HepG2 (cell line): ENCODE measurements at regions not wholly inside any gene's neighbourhood (a gene's known extent, or its start where the extent isn't known, plus 50 kb on each side); places are given as distances from the start of the nearest gene placed in this dataset.

Experiments
- CHD4 ChIP-seq: fragments of 200-600 bp; sonication (generic); IDR thresholded peaks from 2 replicates; pipeline ENCODE4 v1.7.0; 2017; ENCODE audit warnings: mild to moderate bottlenecking, low read length, borderline replicate concordance
- EZH2 ChIP-seq: conservative IDR thresholded peaks from 2 replicates; pipeline ENCODE4 v1.6.1; 2012; ENCODE audit warnings: mild to moderate bottlenecking, low read depth, low read length, moderate library complexity
- IRX3 ChIP-seq: sonication (generic); formaldehyde crosslinking; IDR thresholded peaks from 2 replicates; pipeline ENCODE4 v1.8.1; 2023; ENCODE audit warnings: mild to moderate bottlenecking, low read depth, missing genetic modification reagents, borderline replicate concordance
- MYNN ChIP-seq: sonication (generic); formaldehyde crosslinking; IDR thresholded peaks from 2 replicates; pipeline ENCODE4 v1.4.0; 2020; ENCODE audit warnings: mild to moderate bottlenecking, low read depth, missing genetic modification reagents
- POLR2A ChIP-seq, 2 experiments: IDR thresholded peaks; 2 replicates each; pipeline ENCODE4 v1.6.1; 2011; ENCODE audit warnings: low read depth in 2 of 2, low read length in 2 of 2, mild to moderate bottlenecking in 1 of 2, moderate library complexity in 1 of 2; ENCODE audit not compliant: insufficient read depth in 1 of 2
- SMARCC2 ChIP-seq: fragments of 450-650 bp; IDR thresholded peaks from 2 replicates; pipeline ENCODE4 v1.6.1; 2017; ENCODE audit warnings: antibody characterized with exemption, mild to moderate bottlenecking
- TAF1 ChIP-seq: sonication (generic); formaldehyde crosslinking; IDR thresholded peaks from 2 replicates; pipeline ENCODE4 v1.4.0; 2020; ENCODE audit warnings: missing genetic modification reagents
- TARDBP ChIP-seq: sonication (generic); formaldehyde crosslinking; IDR thresholded peaks from 2 replicates; pipeline ENCODE4 v1.8.0; 2022; ENCODE audit warnings: mild to moderate bottlenecking, missing genetic modification reagents
- TGIF2 ChIP-seq: IDR thresholded peaks from 2 replicates; pipeline ENCODE4 v1.6.1; 2016; ENCODE audit warnings: control low read depth, missing compliant biosample characterization
- TF ChIP-seq, protein P1 (sequence below): sonication (generic); formaldehyde crosslinking; IDR thresholded peaks from 2 replicates; pipeline ENCODE4 v1.8.0; 2022; ENCODE audit warnings: mild to moderate bottlenecking, missing genetic modification reagents, borderline replicate concordance
- TF ChIP-seq, protein P2 (sequence below): sonication (generic); formaldehyde crosslinking; IDR thresholded peaks from 2 replicates; pipeline ENCODE4 v1.5.0; 2020; ENCODE audit warnings: mild to moderate bottlenecking, missing genetic modification reagents, moderate library complexity
- TF ChIP-seq, protein P3 (sequence below), 2 experiments: IDR thresholded peaks; 2 replicates each; pipeline ENCODE4 v1.6.1; 2011 to 2012; ENCODE audit warnings: low read length in 2 of 2, borderline replicate concordance in 1 of 2, low read depth in 1 of 2, mild to moderate bottlenecking in 1 of 2, moderate library complexity in 1 of 2
- TF ChIP-seq, protein P4 (sequence below): sonication (generic); formaldehyde crosslinking; IDR thresholded peaks from 2 replicates; pipeline ENCODE4 v1.8.1; 2023; ENCODE audit warnings: missing genetic modification reagents, inconsistent platforms, borderline replicate concordance

DNA sequence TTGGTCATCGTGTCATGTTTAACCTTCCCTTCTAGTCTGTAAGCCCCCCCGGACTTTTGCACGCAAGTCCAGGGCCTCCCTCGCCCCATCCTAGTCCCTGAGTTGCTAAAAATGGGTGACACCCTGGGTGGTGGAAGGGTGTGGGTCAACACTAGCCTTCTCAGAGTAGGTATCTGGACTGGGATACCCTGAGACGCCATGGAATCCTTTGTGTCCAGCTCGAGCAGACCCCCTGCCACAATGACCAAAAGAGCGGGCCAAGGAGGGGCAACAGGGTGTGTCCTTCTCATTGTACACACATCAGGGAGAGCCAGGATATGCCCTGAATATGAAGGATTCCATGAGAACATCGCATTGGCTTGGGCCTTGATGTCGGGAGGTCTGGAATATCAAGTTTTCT is 67.5 kb upstream of the ATP12A start:
- TF ChIP-seq, protein P1, sequence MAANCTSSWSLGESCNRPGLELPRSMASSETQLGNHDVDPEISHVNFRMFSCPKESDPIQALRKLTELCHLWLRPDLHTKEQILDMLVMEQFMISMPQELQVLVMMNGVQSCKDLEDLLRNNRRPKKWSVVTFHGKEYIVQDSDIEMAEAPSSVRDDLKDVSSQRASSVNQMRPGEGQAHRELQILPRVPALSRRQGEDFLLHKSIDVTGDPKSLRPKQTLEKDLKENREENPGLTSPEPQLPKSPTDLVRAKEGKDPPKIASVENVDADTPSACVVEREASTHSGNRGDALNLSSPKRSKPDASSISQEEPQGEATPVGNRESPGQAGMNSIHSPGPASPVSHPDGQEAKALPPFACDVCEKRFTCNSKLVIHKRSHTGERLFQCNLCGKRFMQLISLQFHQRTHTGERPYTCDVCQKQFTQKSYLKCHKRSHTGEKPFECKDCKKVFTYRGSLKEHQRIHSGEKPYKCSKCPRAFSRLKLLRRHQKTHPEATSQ (CRISPR knock-in tag) = no peak
- TF ChIP-seq TARDBP (no peak), SMARCC2 (no peak), CHD4 (no peak), IRX3 (CRISPR knock-in tag) (no peak), POLR2A (IDR thresholded peaks at IDR 0.05; ENCODE audit: insufficient read depth in 1 of 2, low read depth in 2 of 2, low read length in 2 of 2) (no peak), TAF1 (CRISPR knock-in tag) (no peak), TGIF2 (CRISPR knock-in tag) (no peak), MYNN (CRISPR knock-in tag) (no peak), EZH2 (no peak)
- TF ChIP-seq, protein P2, sequence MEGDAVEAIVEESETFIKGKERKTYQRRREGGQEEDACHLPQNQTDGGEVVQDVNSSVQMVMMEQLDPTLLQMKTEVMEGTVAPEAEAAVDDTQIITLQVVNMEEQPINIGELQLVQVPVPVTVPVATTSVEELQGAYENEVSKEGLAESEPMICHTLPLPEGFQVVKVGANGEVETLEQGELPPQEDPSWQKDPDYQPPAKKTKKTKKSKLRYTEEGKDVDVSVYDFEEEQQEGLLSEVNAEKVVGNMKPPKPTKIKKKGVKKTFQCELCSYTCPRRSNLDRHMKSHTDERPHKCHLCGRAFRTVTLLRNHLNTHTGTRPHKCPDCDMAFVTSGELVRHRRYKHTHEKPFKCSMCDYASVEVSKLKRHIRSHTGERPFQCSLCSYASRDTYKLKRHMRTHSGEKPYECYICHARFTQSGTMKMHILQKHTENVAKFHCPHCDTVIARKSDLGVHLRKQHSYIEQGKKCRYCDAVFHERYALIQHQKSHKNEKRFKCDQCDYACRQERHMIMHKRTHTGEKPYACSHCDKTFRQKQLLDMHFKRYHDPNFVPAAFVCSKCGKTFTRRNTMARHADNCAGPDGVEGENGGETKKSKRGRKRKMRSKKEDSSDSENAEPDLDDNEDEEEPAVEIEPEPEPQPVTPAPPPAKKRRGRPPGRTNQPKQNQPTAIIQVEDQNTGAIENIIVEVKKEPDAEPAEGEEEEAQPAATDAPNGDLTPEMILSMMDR = no peak
- TF ChIP-seq, protein P3, sequence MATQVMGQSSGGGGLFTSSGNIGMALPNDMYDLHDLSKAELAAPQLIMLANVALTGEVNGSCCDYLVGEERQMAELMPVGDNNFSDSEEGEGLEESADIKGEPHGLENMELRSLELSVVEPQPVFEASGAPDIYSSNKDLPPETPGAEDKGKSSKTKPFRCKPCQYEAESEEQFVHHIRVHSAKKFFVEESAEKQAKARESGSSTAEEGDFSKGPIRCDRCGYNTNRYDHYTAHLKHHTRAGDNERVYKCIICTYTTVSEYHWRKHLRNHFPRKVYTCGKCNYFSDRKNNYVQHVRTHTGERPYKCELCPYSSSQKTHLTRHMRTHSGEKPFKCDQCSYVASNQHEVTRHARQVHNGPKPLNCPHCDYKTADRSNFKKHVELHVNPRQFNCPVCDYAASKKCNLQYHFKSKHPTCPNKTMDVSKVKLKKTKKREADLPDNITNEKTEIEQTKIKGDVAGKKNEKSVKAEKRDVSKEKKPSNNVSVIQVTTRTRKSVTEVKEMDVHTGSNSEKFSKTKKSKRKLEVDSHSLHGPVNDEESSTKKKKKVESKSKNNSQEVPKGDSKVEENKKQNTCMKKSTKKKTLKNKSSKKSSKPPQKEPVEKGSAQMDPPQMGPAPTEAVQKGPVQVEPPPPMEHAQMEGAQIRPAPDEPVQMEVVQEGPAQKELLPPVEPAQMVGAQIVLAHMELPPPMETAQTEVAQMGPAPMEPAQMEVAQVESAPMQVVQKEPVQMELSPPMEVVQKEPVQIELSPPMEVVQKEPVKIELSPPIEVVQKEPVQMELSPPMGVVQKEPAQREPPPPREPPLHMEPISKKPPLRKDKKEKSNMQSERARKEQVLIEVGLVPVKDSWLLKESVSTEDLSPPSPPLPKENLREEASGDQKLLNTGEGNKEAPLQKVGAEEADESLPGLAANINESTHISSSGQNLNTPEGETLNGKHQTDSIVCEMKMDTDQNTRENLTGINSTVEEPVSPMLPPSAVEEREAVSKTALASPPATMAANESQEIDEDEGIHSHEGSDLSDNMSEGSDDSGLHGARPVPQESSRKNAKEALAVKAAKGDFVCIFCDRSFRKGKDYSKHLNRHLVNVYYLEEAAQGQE (IDR thresholded peaks at IDR 0.05; ENCODE audit: borderline replicate concordance in 1 of 2, low read depth in 1 of 2, low read length in 2 of 2) = no peak
- TF ChIP-seq, protein P4, sequence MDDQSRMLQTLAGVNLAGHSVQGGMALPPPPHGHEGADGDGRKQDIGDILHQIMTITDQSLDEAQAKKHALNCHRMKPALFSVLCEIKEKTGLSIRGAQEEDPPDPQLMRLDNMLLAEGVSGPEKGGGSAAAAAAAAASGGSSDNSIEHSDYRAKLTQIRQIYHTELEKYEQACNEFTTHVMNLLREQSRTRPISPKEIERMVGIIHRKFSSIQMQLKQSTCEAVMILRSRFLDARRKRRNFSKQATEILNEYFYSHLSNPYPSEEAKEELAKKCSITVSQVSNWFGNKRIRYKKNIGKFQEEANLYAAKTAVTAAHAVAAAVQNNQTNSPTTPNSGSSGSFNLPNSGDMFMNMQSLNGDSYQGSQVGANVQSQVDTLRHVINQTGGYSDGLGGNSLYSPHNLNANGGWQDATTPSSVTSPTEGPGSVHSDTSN (CRISPR knock-in tag) = no peak
